Heart left ventricle (tissue), 16 donors: ENCODE measurements at regions not wholly inside any gene's neighbourhood (a gene's known extent, or its start where the extent isn't known, plus 50 kb on each side); places are given as distances from the start of the nearest gene placed in this dataset.

Experiments
- ATAC-seq, 4 donors: fragments of 200-7000 bp; cut with Tn5 transposase; one replicate each; pipeline ENCODE4 v1.9.1; 2020 to 2022; ENCODE audit warnings: moderate library complexity in 4 of 4, mild to moderate bottlenecking in 3 of 4, moderate number of reproducible peaks in 1 of 4
- DNase-seq, 5 donors: peaks; one replicate each; pipeline ENCODE4 v3.0.0-alpha.2; 2020
- H3K27ac ChIP-seq, 12 donors: fragments of 200-600 bp; sonication (generic) in 4 of 12; one replicate each; pipeline versions ENCODE4 v1.5.0 to v1.8.0; 2016 to 2022; ENCODE audit warnings: mild to moderate bottlenecking in 2 of 12
- H3K27me3 ChIP-seq, 9 donors: fragments of 200-600 bp; sonication (generic) in 2 of 9; one replicate each; pipeline versions ENCODE4 v1.5.1 to v1.8.0; 2016 to 2022; ENCODE audit warnings: mild to moderate bottlenecking in 3 of 9
- H3K36me3 ChIP-seq, 9 donors: fragments of 200-600 bp; sonication (generic) in 2 of 9; one replicate each; pipeline versions ENCODE4 v1.5.0 to v1.8.0; 2018 to 2022; ENCODE audit warnings: mild to moderate bottlenecking in 2 of 9
- H3K4me1 ChIP-seq, 12 donors: fragments of 200-600 bp; sonication (generic) in 4 of 12; one replicate each; pipeline versions ENCODE4 v1.5.0 to v1.8.0; 2016 to 2022; ENCODE audit warnings: mild to moderate bottlenecking in 3 of 12
- H3K4me3 ChIP-seq, 12 donors: fragments of 200-600 bp; sonication (generic) in 4 of 12; one replicate each; pipeline versions ENCODE4 v1.5.0 to v1.8.0; 2017 to 2022; ENCODE audit warnings: mild to moderate bottlenecking in 9 of 12, moderate library complexity in 4 of 12
- H3K9me3 ChIP-seq, 12 donors: fragments of 200-600 bp; sonication (generic) in 4 of 12; one replicate each; pipeline versions ENCODE4 v1.5.0 to v1.8.0; 2016 to 2022; ENCODE audit warnings: mild to moderate bottlenecking in 1 of 12
- CTCF ChIP-seq, 12 donors: fragments of 200-600 bp; sonication (generic) in 4 of 12; IDR thresholded peaks; one replicate each; pipeline versions ENCODE4 v1.5.0 to v1.8.0; 2018 to 2022; ENCODE audit warnings: antibody characterized with exemption in 12 of 12, mild to moderate bottlenecking in 5 of 12
- POLR2A ChIP-seq, 2 donors: fragments of 450-650 bp; IDR thresholded peaks; one replicate each; pipeline ENCODE4 v1.6.1; 2017; ENCODE audit warnings: antibody characterized with exemption in 2 of 2, mild to moderate bottlenecking in 2 of 2, moderate library complexity in 2 of 2
- WGBS, 4 donors: extraction: QIAGEN DNeasy Blood & Tissue Kit in 2 of 4; methylation state at CpG; one replicate each; pipeline versions ENCODE4 v1.1.5 to v1.1.7; 2013 to 2018; 5-methylcytosine and 5-hydroxymethylcytosine counted together
- intact Hi-C, 10 donors: fragments of 100-400 bp; cut with DNase I; formaldehyde crosslinking; loops; one replicate each; pipeline versions ENCODE4 v1.11.1 to v1.14.2; 2022
- donor health status: ischemic (EF 13 %, LVEDD 7.1; RV severe dilation, severe dysfunction).
- donor health status: healthy with polysubstance abuse.
- donor health status: DM: no; HTN: yes; CAD: no.
- donor health status: DM: no; HTN: no; CAD: no.
- donor health status: ischemic (EF 25% LVEDD 6.9; RV normal size, moderate dysfunction).
- donor health status: ischemic (EF 25% LVEDD 5.7; RV mildly dilated, moderate dysfunction).
- donor health status: healthy.
- donor health status: DM: yes; HTN: yes; CAD: no.
- donor health status: ischemic (EF 35%, LVEDD 5.7; RV mildly dilated, moderate dysfunction).
- donor health status: nonischemic (EF 11% LVEDD 7.7; RV severe dilation, severe dysfunction).
- donor health status: DM: yes; HTN: yes; CAD: no.
- donor health status: PGD.
- donor health status: ischemic (EF 29% LVEDD 5.4; RV normal size, mild dysfunction).
- donor health status: nonischemic (EF 23%, LVEDD 6.1; RV moderate dilation, normal function).

GRCh38 chr2:67256892-67257291 is 140.2 kb upstream of the ETAA1 start:
- Histone ChIP-seq H3K4me3 (no peak overlapping the region), H3K36me3 (no peaks in the 10 kb centered on the region), H3K4me1 (peaks cover 0 to 10% (median 0%) of the 10 kb centered on the region in 12 donors), H3K27ac (no peak overlapping the region), H3K27me3 (no peaks in the 10 kb centered on the region), H3K9me3 (no peaks in the 10 kb centered on the region)
- DNase-seq (no peak), ATAC-seq (no peak)
- no peak for TF ChIP-seq POLR2A (IDR thresholded peaks at IDR 0.05)
- no peak for TF ChIP-seq CTCF (IDR thresholded peaks at IDR 0.05)
- 86 to 91% (median 90%) methylated on average over 3 of the region's 3 CpGs for WGBS, 4 donors
- intact Hi-C loops = no loop called here

- WGBS, 4 donors = 76 to 86% (median 84%) methylated on average over 4 of the region's 4 CpGs
- intact Hi-C loops = no loop called here
- DNase-seq (no peak), ATAC-seq (no peak)
- no peak overlapping the region for H3K27ac ChIP-seq
- H3K9me3 ChIP-seq = no peaks in the 10 kb centered on the region
- H3K4me3 ChIP-seq = no peak overlapping the region
- H3K4me1 ChIP-seq = peaks cover 0 to 10% (median 0%) of the 10 kb centered on the region in 12 donors
- H3K36me3 ChIP-seq = no peaks in the 10 kb centered on the region
- TF ChIP-seq POLR2A (IDR thresholded peaks at IDR 0.05) (no peak), CTCF (IDR thresholded peaks at IDR 0.05) (no peak)
- H3K27me3 ChIP-seq = no peaks in the 10 kb centered on the region
These were observed 139.0 kb upstream of the ETAA1 start for GRCh38 chr2:67258122-67258521.

GRCh38 chr2:67258831-67259230 is 138.3 kb upstream of the ETAA1 start:
- 81 to 90% (median 87%) methylated on average over 1 of the region's 1 CpG for WGBS, 4 donors
- Histone ChIP-seq H3K9me3 (no peaks in the 10 kb centered on the region), H3K27ac (peak overlapping the region in 3 of 12 donors; percentile 50 to 76 (median 74)), H3K4me3 (no peak overlapping the region), H3K27me3 (no peaks in the 10 kb centered on the region), H3K4me1 (peaks cover 0 to 10% (median 0%) of the 10 kb centered on the region in 12 donors), H3K36me3 (no peaks in the 10 kb centered on the region)
- DNase-seq (no peak), ATAC-seq (no peak)
- intact Hi-C loops = no loop called here
- TF ChIP-seq POLR2A (IDR thresholded peaks at IDR 0.05) (no peak), CTCF (IDR thresholded peaks at IDR 0.05) (no peak)

GRCh38 chr2:67259556-67260342 is 137.4 kb upstream of the ETAA1 start:
- Histone ChIP-seq H3K27ac (peak overlapping the region; percentile 20 to 79 (median 62)), H3K4me1 (peaks cover 0 to 10% (median 0%) of the 10 kb centered on the region in 12 donors), H3K36me3 (no peaks in the 10 kb centered on the region), H3K27me3 (no peaks in the 10 kb centered on the region), H3K4me3 (no peak overlapping the region), H3K9me3 (no peaks in the 10 kb centered on the region)
- intact Hi-C loops = no loop called here
- WGBS, 4 donors = 48 to 61% (median 51%) methylated on average over 5 of the region's 5 CpGs
- TF ChIP-seq CTCF (IDR thresholded peaks at IDR 0.05) = no peak
- no peak for TF ChIP-seq POLR2A (IDR thresholded peaks at IDR 0.05)
- ATAC-seq (peak; percentile 55 to 88 (median 70)), DNase-seq (peak; percentile 20 to 67 (median 43))
